ENCODE measurements at regions not wholly inside any gene's neighbourhood (a gene's known extent, or its start where the extent isn't known, plus 50 kb on each side); places are given as distances from the start of the nearest gene placed in this dataset.

DNA sequence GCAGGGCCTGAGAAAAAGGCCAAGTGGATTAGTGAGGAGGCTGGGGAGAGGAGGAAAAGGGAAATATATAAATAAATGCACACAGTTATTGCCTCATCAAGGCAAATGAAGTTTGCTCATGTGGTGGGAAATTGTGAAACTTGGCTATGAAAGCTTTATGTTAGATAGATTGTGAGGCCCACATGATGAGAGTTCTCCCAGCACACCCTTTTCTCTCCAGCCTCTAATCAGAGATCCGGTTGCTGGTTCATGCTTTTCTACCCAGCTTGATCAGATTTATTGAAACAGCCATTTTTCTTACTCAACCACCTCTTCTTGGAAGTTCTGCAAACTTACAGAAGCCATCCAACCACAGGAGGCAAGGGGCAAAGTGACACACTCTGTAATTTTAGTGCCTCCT lies 125.8 kb upstream of the KLF4 start:
- no peak for TF ChIP-seq EP300 (IDR thresholded peaks at IDR 0.05)
- TF ChIP-seq, protein P1, sequence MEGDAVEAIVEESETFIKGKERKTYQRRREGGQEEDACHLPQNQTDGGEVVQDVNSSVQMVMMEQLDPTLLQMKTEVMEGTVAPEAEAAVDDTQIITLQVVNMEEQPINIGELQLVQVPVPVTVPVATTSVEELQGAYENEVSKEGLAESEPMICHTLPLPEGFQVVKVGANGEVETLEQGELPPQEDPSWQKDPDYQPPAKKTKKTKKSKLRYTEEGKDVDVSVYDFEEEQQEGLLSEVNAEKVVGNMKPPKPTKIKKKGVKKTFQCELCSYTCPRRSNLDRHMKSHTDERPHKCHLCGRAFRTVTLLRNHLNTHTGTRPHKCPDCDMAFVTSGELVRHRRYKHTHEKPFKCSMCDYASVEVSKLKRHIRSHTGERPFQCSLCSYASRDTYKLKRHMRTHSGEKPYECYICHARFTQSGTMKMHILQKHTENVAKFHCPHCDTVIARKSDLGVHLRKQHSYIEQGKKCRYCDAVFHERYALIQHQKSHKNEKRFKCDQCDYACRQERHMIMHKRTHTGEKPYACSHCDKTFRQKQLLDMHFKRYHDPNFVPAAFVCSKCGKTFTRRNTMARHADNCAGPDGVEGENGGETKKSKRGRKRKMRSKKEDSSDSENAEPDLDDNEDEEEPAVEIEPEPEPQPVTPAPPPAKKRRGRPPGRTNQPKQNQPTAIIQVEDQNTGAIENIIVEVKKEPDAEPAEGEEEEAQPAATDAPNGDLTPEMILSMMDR (IDR thresholded peaks at IDR 0.05): no peak
